ENCODE measurements at regions not wholly inside any gene's neighbourhood (a gene's known extent, or its start where the extent isn't known, plus 50 kb on each side); places are given as distances from the start of the nearest gene placed in this dataset.

DNA sequence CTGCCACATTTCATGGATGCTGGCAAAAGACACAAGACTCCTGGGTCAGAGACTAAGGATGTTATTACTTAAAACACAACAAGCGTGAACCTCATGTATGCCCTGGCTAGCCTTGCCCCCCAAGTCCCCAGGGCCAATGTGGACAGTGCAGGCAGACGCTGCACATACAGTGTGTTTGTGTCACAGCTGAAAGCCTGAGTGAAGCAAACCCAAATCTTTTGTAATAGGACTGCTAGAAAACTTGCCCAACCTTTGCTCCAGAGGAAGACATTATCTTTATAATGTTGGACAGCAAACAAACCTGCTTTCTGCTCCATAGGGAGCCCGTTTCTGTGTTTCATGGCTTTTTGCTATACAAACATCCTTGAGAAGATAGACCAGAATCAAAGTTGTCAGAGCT, 282.0 kb upstream of the RORA start:
- TF ChIP-seq, protein P1, sequence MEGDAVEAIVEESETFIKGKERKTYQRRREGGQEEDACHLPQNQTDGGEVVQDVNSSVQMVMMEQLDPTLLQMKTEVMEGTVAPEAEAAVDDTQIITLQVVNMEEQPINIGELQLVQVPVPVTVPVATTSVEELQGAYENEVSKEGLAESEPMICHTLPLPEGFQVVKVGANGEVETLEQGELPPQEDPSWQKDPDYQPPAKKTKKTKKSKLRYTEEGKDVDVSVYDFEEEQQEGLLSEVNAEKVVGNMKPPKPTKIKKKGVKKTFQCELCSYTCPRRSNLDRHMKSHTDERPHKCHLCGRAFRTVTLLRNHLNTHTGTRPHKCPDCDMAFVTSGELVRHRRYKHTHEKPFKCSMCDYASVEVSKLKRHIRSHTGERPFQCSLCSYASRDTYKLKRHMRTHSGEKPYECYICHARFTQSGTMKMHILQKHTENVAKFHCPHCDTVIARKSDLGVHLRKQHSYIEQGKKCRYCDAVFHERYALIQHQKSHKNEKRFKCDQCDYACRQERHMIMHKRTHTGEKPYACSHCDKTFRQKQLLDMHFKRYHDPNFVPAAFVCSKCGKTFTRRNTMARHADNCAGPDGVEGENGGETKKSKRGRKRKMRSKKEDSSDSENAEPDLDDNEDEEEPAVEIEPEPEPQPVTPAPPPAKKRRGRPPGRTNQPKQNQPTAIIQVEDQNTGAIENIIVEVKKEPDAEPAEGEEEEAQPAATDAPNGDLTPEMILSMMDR (IDR thresholded peaks at IDR 0.05 in 2 of 3, conservative IDR thresholded peaks at IDR 0.05 in 1 of 3; ENCODE audit: control insufficient read depth in 2 of 3, extremely low read depth in 1 of 3, insufficient read depth in 1 of 3, low read depth in 3 of 3, low read length in 3 of 3) = no peak
- TF ChIP-seq HDAC2 (IDR thresholded peaks at IDR 0.05) (no peak), CBX5 (IDR thresholded peaks at IDR 0.05; ENCODE audit: low read depth) (no peak), ETV6 (conservative IDR thresholded peaks at IDR 0.05 in 1 of 2, IDR thresholded peaks at IDR 0.05 in 1 of 2; ENCODE audit: borderline replicate concordance in 1 of 2, low read depth in 1 of 2) (no peak)
